ENCODE measurements at regions not wholly inside any gene's neighbourhood (a gene's known extent, or its start where the extent isn't known, plus 50 kb on each side); places are given as distances from the start of the nearest gene placed in this dataset.
A peak's percentile ranks its signal among the peaks of the same experiment; 100 is the strongest.

- DNase-seq (ENCODE audit: low read depth), result no peak
These were observed 58.4 kb upstream of the ETAA1 start for GRCh38 chr2:67338601-67339233.

GRCh38 chr2:67339234-67339885, 57.8 kb upstream of the ETAA1 start:
- DNase-seq (ENCODE audit: low read depth), result no peak

- no peak for DNase-seq (ENCODE audit: low read depth)
These were observed 56.8 kb upstream of the ETAA1 start for GRCh38 chr2:67340133-67341011.

GRCh38 chr2:67341012-67341318, 56.2 kb upstream of the ETAA1 start:
- no peak for DNase-seq (ENCODE audit: low read depth)

- no peak for DNase-seq (ENCODE audit: low read depth)
These were observed 55.8 kb upstream of the ETAA1 start for GRCh38 chr2:67341336-67341735.

- DNase-seq (ENCODE audit: low read depth), result no peak
These were observed 54.7 kb upstream of the ETAA1 start for GRCh38 chr2:67342394-67342793.

- peak; percentile 61 for DNase-seq (ENCODE audit: low read depth)
These were observed 50.3 kb upstream of the ETAA1 start for GRCh38 chr2:67346718-67347407.
